A673 (cell line): ENCODE measurements at regions not wholly inside any gene's neighbourhood (a gene's known extent, or its start where the extent isn't known, plus 50 kb on each side); places are given as distances from the start of the nearest gene placed in this dataset.

Experiments
- BruUV-seq: library from RNA; stranded (reverse); fragments of 400-500 nt; replicated peaks from 2 replicates; lab custom pipeline; 2021; lab: Mats Ljungman, UMichigan
- CTCF ChIA-PET: fragments of 300-600 bp; sonication (Branson Sonifier 250); formaldehyde crosslinking; loops from one replicate; lab custom pipeline; 2022; ENCODE audit warnings: antibody characterized with exemption; lab: Charles Lee
- POLR2A ChIA-PET: fragments of 300-600 bp; sonication (Branson Sonifier 250); formaldehyde crosslinking; loops from one replicate; lab custom pipeline; 2022; ENCODE audit warnings: antibody characterized with exemption; ENCODE audit not compliant: low non-redundant PET; lab: Charles Lee
- DNase-seq: peaks from one replicate; pipeline ENCODE4 v3.0.0-alpha.2; 2015; ENCODE audit warnings: low spot score
- H3K27ac ChIP-seq: fragments of 200-600 bp; sonication (generic); 2 replicates; pipeline ENCODE4 v1.5.1; 2016; ENCODE audit warnings: mixed run types, low read depth, mild to moderate bottlenecking, mixed read lengths, antibody characterized with exemption, low read length; ENCODE audit not compliant: poor library complexity, severe bottlenecking
- H3K27me3 ChIP-seq: fragments of 200-600 bp; sonication (generic); replicated peaks from 2 replicates; pipeline ENCODE4 v1.6.1; 2017; ENCODE audit warnings: mixed run types, low read depth, mild to moderate bottlenecking, mixed read lengths, antibody characterized with exemption, low read length; ENCODE audit not compliant: insufficient read depth, poor library complexity
- H3K36me3 ChIP-seq: fragments of 200-600 bp; sonication (generic); 2 replicates; pipeline ENCODE4 v1.6.1; 2016; ENCODE audit warnings: mixed run types, mild to moderate bottlenecking, mixed read lengths, antibody characterized with exemption, low read length; ENCODE audit not compliant: insufficient read depth, poor library complexity, severe bottlenecking
- H3K4me1 ChIP-seq: fragments of 200-600 bp; sonication (generic); 2 replicates; pipeline ENCODE4 v1.6.1; 2017; ENCODE audit warnings: mixed run types, mild to moderate bottlenecking, mixed read lengths, antibody characterized with exemption, low read length; ENCODE audit not compliant: insufficient read depth, poor library complexity, severe bottlenecking
- H3K4me3 ChIP-seq: fragments of 200-600 bp; sonication (generic); 2 replicates; pipeline ENCODE4 v1.5.1; 2016; ENCODE audit warnings: low read depth, mixed run types, mild to moderate bottlenecking, mixed read lengths, low read length; ENCODE audit not compliant: poor library complexity, severe bottlenecking
- H3K9me3 ChIP-seq: fragments of 200-600 bp; sonication (generic); 2 replicates; pipeline ENCODE4 v1.6.1; 2016; ENCODE audit warnings: mixed run types, low read depth, mild to moderate bottlenecking, mixed read lengths, antibody characterized with exemption, low read length; ENCODE audit not compliant: poor library complexity, severe bottlenecking
- EZH2 ChIP-seq: fragments of 200-600 bp; sonication (generic); IDR thresholded peaks from 2 replicates; pipeline ENCODE4 v1.6.1; 2017; ENCODE audit warnings: borderline replicate concordance, low read depth, mild to moderate bottlenecking, mixed read lengths, antibody characterized with exemption, low read length; ENCODE audit not compliant: poor library complexity, severe bottlenecking
- intact Hi-C: fragments of 100-400 bp; cut with micrococcal nuclease; formaldehyde crosslinking; loops from one replicate; pipeline ENCODE4 v1.10.0; 2022; ENCODE audit not compliant: unreplicated experiment
- TF ChIP-seq, protein P1 (sequence below): fragments of 300-800, 200-600 bp; sonication (generic); conservative IDR thresholded peaks from 2 replicates; pipeline ENCODE4 v1.5.1; 2017; ENCODE audit warnings: low read depth, mild to moderate bottlenecking, antibody characterized with exemption, low read length, moderate library complexity, mixed read lengths

DNA sequence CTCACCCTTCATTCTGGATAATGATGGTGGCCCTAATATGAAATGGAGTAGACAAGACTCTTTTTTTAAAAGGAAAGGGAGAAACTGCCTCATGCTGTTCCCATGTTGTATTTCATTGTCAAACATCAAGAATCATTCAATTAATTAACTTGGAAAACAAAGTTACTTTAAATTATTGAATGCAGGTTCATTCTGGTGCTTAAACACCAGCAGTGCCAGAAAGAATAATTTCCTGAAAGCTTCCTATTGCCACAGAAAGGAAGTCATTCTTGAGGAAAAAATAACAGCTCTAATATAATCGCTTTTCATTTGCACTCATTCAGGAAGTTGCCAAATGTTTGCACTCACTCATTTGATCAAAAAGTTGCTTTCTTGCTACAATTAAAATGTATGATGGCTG, 497.1 kb upstream of the CDH11 start:
- H3K27me3 ChIP-seq: no peaks in the 10 kb centered on the region
- BruUV-seq: no TSS peak
- peaks cover 31% of the 10 kb centered on the region for H3K4me1 ChIP-seq
- TF ChIP-seq, protein P1, sequence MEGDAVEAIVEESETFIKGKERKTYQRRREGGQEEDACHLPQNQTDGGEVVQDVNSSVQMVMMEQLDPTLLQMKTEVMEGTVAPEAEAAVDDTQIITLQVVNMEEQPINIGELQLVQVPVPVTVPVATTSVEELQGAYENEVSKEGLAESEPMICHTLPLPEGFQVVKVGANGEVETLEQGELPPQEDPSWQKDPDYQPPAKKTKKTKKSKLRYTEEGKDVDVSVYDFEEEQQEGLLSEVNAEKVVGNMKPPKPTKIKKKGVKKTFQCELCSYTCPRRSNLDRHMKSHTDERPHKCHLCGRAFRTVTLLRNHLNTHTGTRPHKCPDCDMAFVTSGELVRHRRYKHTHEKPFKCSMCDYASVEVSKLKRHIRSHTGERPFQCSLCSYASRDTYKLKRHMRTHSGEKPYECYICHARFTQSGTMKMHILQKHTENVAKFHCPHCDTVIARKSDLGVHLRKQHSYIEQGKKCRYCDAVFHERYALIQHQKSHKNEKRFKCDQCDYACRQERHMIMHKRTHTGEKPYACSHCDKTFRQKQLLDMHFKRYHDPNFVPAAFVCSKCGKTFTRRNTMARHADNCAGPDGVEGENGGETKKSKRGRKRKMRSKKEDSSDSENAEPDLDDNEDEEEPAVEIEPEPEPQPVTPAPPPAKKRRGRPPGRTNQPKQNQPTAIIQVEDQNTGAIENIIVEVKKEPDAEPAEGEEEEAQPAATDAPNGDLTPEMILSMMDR: no peak
- no peak for TF ChIP-seq EZH2
- peak overlapping the region; percentile 43 for H3K27ac ChIP-seq
- no peak overlapping the region for H3K4me3 ChIP-seq
- peaks cover 2% of the 10 kb centered on the region for H3K9me3 ChIP-seq
- intact Hi-C loops: loop anchor here (2.0 kb wide), 2 partner anchors 72 to 214 kb away; no protein-coding TSS in a partner anchor
- no peaks in the 10 kb centered on the region for H3K36me3 ChIP-seq
- POLR2A ChIA-PET: interaction anchor here (0.7 kb wide), 1 partner anchor 18 kb away, joined by 3 read pairs; no protein-coding TSS in a partner anchor
- CTCF ChIA-PET: no interaction called here
- DNase-seq: peak; percentile 92

DNA sequence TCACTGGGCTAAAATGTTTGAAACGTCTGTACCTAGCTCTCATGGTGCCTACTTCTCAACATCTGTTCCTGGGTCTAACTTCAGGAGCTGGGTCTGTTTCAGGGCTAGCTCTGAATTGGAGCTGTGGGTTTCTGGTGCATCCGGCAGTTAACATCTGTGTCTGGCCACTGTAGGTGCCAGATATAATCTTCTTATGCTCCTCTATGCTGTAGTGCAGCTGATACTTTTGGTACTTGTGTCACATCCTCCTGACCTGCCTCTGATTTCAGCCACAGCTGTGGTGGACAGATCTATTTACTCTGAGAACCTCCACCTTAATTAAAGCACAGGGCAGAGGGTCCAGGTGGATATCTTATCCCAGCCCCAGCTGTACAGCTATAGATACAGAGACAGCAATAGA, 496.5 kb upstream of the CDH11 start:
- BruUV-seq: no TSS peak
- peak; percentile 9 for DNase-seq
- H3K4me1 ChIP-seq: peaks cover 31% of the 10 kb centered on the region
- CTCF ChIA-PET: no interaction called here
- POLR2A ChIA-PET: no interaction called here
- TF ChIP-seq, protein P1: no peak
- no peak for TF ChIP-seq EZH2
- intact Hi-C loops: loop anchor here (2.0 kb wide), 2 partner anchors 72 to 214 kb away; no protein-coding TSS in a partner anchor
- peak overlapping the region; percentile 43 for H3K27ac ChIP-seq
- no peak overlapping the region for H3K4me3 ChIP-seq
- peaks cover 5% of the 10 kb centered on the region for H3K9me3 ChIP-seq
- no peaks in the 10 kb centered on the region for H3K36me3 ChIP-seq
- H3K27me3 ChIP-seq: no peaks in the 10 kb centered on the region

DNA sequence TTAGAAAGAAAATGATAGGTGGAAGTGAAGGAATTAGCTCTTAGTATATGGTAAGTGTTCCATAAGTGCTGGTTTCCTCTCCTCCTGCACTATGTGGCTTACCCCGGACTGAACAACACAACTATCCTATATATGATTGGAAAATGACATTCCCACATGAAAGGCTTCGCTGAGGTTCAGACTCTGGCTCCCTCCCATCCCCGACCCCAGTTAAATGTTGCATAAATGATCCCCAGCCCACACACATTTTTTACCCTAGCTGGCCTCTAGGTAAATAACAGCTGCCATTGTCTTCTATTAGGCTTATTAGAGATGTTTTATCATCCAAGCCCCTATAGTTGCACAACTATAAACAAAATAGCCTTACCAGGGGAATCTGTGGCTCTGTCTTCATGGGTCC, 495.6 kb upstream of the CDH11 start:
- Histone ChIP-seq H3K27me3 (no peaks in the 10 kb centered on the region), H3K4me3 (no peak overlapping the region), H3K9me3 (peaks cover 5% of the 10 kb centered on the region), H3K27ac (peak overlapping the region; percentile 43), H3K36me3 (no peaks in the 10 kb centered on the region), H3K4me1 (peaks cover 31% of the 10 kb centered on the region)
- CTCF ChIA-PET: no interaction called here
- no TSS peak for BruUV-seq
- no peak for DNase-seq
- POLR2A ChIA-PET: no interaction called here
- TF ChIP-seq, protein P1: no peak
- no peak for TF ChIP-seq EZH2
- intact Hi-C loops: no loop called here
